ENCODE measurements at regions not wholly inside any gene's neighbourhood (a gene's known extent, or its start where the extent isn't known, plus 50 kb on each side); places are given as distances from the start of the nearest gene placed in this dataset.

- DNase-seq: no peak
- Histone ChIP-seq H3K9me3 (replicated peaks; ENCODE audit: insufficient read depth, low read length) (no peaks in the 10 kb centered on the region), H3F3A (ENCODE audit: insufficient read depth, low read length) (no peaks in the 10 kb centered on the region), H3K9ac (ENCODE audit: low read length) (no peak overlapping the region), H3K36me3 (replicated peaks; ENCODE audit: insufficient read depth, low read length) (no peaks in the 10 kb centered on the region), H4K20me1 (ENCODE audit: insufficient read depth, low read length) (no peaks in the 10 kb centered on the region), H3K79me2 (ENCODE audit: low read length) (no peaks in the 10 kb centered on the region), H2AFZ (ENCODE audit: low read length) (no peak overlapping the region), H3K4me3 (ENCODE audit: low read length) (no peak overlapping the region), H3K4me1 (ENCODE audit: low read length) (no peaks in the 10 kb centered on the region), H3K27ac (ENCODE audit: low read length) (no peak overlapping the region), H3K27me3 (replicated peaks; ENCODE audit: insufficient read depth, low read length) (no peaks in the 10 kb centered on the region), H3K9me2 (replicated peaks; ENCODE audit: insufficient read depth, low read length) (no peaks in the 10 kb centered on the region), H3K4me2 (ENCODE audit: low read depth, low read length) (no peak overlapping the region)
- TF ChIP-seq EZH2 (optimal IDR thresholded peaks at IDR 0.05; ENCODE audit: low read depth, low read length) (no peak), EZH2phosphoT487 (IDR thresholded peaks at IDR 0.05; ENCODE audit: low read length) (no peak)
- TF ChIP-seq, protein P1, sequence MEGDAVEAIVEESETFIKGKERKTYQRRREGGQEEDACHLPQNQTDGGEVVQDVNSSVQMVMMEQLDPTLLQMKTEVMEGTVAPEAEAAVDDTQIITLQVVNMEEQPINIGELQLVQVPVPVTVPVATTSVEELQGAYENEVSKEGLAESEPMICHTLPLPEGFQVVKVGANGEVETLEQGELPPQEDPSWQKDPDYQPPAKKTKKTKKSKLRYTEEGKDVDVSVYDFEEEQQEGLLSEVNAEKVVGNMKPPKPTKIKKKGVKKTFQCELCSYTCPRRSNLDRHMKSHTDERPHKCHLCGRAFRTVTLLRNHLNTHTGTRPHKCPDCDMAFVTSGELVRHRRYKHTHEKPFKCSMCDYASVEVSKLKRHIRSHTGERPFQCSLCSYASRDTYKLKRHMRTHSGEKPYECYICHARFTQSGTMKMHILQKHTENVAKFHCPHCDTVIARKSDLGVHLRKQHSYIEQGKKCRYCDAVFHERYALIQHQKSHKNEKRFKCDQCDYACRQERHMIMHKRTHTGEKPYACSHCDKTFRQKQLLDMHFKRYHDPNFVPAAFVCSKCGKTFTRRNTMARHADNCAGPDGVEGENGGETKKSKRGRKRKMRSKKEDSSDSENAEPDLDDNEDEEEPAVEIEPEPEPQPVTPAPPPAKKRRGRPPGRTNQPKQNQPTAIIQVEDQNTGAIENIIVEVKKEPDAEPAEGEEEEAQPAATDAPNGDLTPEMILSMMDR (IDR thresholded peaks at IDR 0.05; ENCODE audit: low read length): no peak
Observed at GRCh38 chr2:129689653-129690448, 289.6 kb upstream of the RAB6C start.

DNA sequence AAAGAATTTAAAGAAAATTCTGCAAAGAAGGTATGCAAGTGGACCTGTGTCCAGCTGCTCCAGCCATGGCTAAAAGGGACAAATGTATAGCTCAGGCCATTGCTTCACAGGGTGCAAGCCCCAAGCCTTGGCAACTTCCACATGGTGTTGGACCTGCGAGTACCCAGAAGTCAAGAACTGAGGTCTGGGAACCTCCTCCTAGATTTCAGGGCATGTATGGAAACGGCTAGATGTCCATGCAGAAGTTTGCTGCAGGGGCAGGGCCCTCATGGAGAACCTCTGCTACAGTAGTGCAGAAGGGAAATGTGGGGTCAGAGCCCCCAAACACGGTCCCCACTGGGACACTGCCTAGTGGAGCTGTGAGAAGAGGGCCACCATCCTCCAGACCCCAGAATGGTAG, 284.0 kb upstream of the RAB6C start:
- no peak overlapping the region for H3K9ac ChIP-seq (ENCODE audit: low read length)
- H3K4me2 ChIP-seq (ENCODE audit: low read depth, low read length): no peak overlapping the region
- no peak overlapping the region for H3K27ac ChIP-seq (ENCODE audit: low read length)
- H4K20me1 ChIP-seq (ENCODE audit: insufficient read depth, low read length): no peaks in the 10 kb centered on the region
- H3K9me2 ChIP-seq (replicated peaks; ENCODE audit: insufficient read depth, low read length): no peaks in the 10 kb centered on the region
- no peak overlapping the region for H2AFZ ChIP-seq (ENCODE audit: low read length)
- no peaks in the 10 kb centered on the region for H3K36me3 ChIP-seq (replicated peaks; ENCODE audit: insufficient read depth, low read length)
- no peaks in the 10 kb centered on the region for H3F3A ChIP-seq (ENCODE audit: insufficient read depth, low read length)
- H3K27me3 ChIP-seq (replicated peaks; ENCODE audit: insufficient read depth, low read length): no peaks in the 10 kb centered on the region
- no peaks in the 10 kb centered on the region for H3K9me3 ChIP-seq (replicated peaks; ENCODE audit: insufficient read depth, low read length)
- H3K4me1 ChIP-seq (ENCODE audit: low read length): no peaks in the 10 kb centered on the region
- H3K4me3 ChIP-seq (ENCODE audit: low read length): no peak overlapping the region
- DNase-seq: no peak
- no peaks in the 10 kb centered on the region for H3K79me2 ChIP-seq (ENCODE audit: low read length)
- TF ChIP-seq, protein P1 (IDR thresholded peaks at IDR 0.05; ENCODE audit: low read length): no peak
- TF ChIP-seq EZH2phosphoT487 (IDR thresholded peaks at IDR 0.05; ENCODE audit: low read length) (no peak), EZH2 (optimal IDR thresholded peaks at IDR 0.05; ENCODE audit: low read depth, low read length) (no peak)

- no peak for DNase-seq
- Histone ChIP-seq H4K20me1 (ENCODE audit: insufficient read depth, low read length) (no peaks in the 10 kb centered on the region), H3K9me3 (replicated peaks; ENCODE audit: insufficient read depth, low read length) (no peaks in the 10 kb centered on the region), H3K36me3 (replicated peaks; ENCODE audit: insufficient read depth, low read length) (no peaks in the 10 kb centered on the region), H3K4me1 (ENCODE audit: low read length) (no peaks in the 10 kb centered on the region), H3K27ac (ENCODE audit: low read length) (no peak overlapping the region), H3K4me2 (ENCODE audit: low read depth, low read length) (no peak overlapping the region), H2AFZ (ENCODE audit: low read length) (no peak overlapping the region), H3F3A (ENCODE audit: insufficient read depth, low read length) (no peaks in the 10 kb centered on the region), H3K79me2 (ENCODE audit: low read length) (no peaks in the 10 kb centered on the region), H3K9ac (ENCODE audit: low read length) (no peak overlapping the region), H3K9me2 (replicated peaks; ENCODE audit: insufficient read depth, low read length) (no peaks in the 10 kb centered on the region), H3K4me3 (ENCODE audit: low read length) (no peak overlapping the region), H3K27me3 (replicated peaks; ENCODE audit: insufficient read depth, low read length) (no peaks in the 10 kb centered on the region)
- no peak for TF ChIP-seq EZH2 (optimal IDR thresholded peaks at IDR 0.05; ENCODE audit: low read depth, low read length)
- TF ChIP-seq EZH2phosphoT487 (IDR thresholded peaks at IDR 0.05; ENCODE audit: low read length): no peak
- TF ChIP-seq, protein P1 (IDR thresholded peaks at IDR 0.05; ENCODE audit: low read length): no peak
Observed at GRCh38 chr2:129698593-129698992, 280.9 kb upstream of the RAB6C start.
